ENCODE measurements at regions not wholly inside any gene's neighbourhood (a gene's known extent, or its start where the extent isn't known, plus 50 kb on each side); places are given as distances from the start of the nearest gene placed in this dataset.
A peak's percentile ranks its signal among the peaks of the same experiment; 100 is the strongest.

DNA sequence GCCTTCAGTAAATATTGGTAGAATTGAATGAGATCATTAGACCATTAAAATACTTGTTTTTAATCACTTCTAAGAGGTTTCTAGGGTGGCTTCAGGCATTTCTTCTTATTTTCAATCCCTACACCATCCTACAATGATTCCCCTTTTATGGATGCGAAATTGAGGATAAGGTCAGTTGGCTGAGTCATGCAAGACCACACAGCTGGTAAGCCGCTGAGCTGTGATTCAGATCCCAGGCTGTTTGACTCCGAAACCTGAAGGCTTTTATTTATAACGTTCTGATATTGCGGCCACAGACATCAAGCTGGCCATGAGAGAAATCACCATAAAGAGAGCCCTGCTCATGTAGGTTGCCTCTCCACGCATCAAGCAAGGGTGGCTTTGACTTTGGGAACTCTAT is 133.4 kb downstream of the VAPA start:
- DNase-seq (no peak), ATAC-seq (no peak)
- WGBS, result 89% methylated on average over 6 of the region's 6 CpGs
- Histone ChIP-seq H3K27ac (ENCODE audit: low read length) (no peak overlapping the region), H3K9me3 (ENCODE audit: control insufficient read depth, low read length) (peaks cover 2% of the 10 kb centered on the region), H3K4me3 (ENCODE audit: low read length) (no peak overlapping the region), H3K4me1 (ENCODE audit: control insufficient read depth, insufficient read depth, low read length) (no peaks in the 10 kb centered on the region), H3K27me3 (ENCODE audit: control insufficient read depth, insufficient read depth) (no peaks in the 10 kb centered on the region)
- intact Hi-C loops (cut with DNase I), result loop anchor here in 1 of 4 donors (10.0 kb wide), 1 partner anchor 338 kb away; no protein-coding TSS in a partner anchor

DNA sequence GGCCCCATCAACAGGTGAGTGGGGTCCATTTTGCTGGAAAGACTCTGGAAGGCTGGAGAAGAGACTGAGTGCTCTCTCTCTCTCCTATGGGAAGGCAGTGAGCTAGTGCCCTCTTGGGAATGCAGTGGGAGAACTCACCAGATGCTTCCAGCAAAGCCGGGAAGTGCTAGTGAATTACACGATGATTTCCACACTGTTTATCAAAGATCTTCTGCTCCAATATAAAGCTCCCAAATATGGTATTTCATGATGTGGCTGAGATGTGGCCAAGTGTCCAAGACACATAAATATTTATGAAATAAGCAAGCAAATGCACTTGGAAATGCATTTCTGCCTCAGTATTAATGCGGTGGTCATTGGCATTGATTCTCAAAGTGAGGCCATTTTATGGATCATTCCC is 135.9 kb downstream of the VAPA start:
- no peak overlapping the region for H3K4me3 ChIP-seq (ENCODE audit: low read length)
- H3K27ac ChIP-seq (ENCODE audit: low read length), result no peak overlapping the region
- 61% methylated on average over 3 of the region's 3 CpGs for WGBS
- no peaks in the 10 kb centered on the region for H3K9me3 ChIP-seq (ENCODE audit: control insufficient read depth, low read length)
- no peaks in the 10 kb centered on the region for H3K4me1 ChIP-seq (ENCODE audit: control insufficient read depth, insufficient read depth, low read length)
- intact Hi-C loops (cut with DNase I), result loop anchor here in 1 of 4 donors (10.0 kb wide), 1 partner anchor 335 kb away; no protein-coding TSS in a partner anchor
- ATAC-seq, result no peak
- DNase-seq, result no peak
- H3K27me3 ChIP-seq (ENCODE audit: control insufficient read depth, insufficient read depth), result no peaks in the 10 kb centered on the region

DNA sequence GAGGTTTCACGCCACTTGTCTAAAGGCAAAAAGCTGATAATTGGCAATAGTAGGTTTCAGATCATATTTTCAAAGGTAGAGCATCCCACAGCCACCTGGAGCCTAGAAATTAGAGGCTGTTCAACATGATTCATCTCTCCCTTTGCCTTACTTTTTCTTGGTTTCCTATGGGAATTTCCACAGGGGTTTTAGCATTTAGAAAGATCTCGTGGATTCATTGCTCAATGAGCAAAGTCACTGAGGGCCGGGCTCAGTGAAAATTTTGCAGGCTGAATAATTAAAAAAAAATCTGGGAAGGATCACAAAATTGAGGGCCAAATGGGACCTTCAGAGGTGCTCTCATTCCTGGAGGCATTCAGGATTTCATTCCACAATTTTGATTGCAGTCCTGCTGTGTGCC is 137.1 kb downstream of the VAPA start:
- H3K9me3 ChIP-seq (ENCODE audit: control insufficient read depth, low read length), result no peaks in the 10 kb centered on the region
- H3K4me3 ChIP-seq (ENCODE audit: low read length), result no peak overlapping the region
- no peak for ATAC-seq
- DNase-seq, result no peak
- peak overlapping the region; percentile 43 for H3K27ac ChIP-seq (ENCODE audit: low read length)
- H3K27me3 ChIP-seq (ENCODE audit: control insufficient read depth, insufficient read depth), result no peaks in the 10 kb centered on the region
- intact Hi-C loops (cut with DNase I), result no loop called here
- H3K4me1 ChIP-seq (ENCODE audit: control insufficient read depth, insufficient read depth, low read length), result no peaks in the 10 kb centered on the region
- 79% methylated on average over 3 of the region's 3 CpGs for WGBS

DNA sequence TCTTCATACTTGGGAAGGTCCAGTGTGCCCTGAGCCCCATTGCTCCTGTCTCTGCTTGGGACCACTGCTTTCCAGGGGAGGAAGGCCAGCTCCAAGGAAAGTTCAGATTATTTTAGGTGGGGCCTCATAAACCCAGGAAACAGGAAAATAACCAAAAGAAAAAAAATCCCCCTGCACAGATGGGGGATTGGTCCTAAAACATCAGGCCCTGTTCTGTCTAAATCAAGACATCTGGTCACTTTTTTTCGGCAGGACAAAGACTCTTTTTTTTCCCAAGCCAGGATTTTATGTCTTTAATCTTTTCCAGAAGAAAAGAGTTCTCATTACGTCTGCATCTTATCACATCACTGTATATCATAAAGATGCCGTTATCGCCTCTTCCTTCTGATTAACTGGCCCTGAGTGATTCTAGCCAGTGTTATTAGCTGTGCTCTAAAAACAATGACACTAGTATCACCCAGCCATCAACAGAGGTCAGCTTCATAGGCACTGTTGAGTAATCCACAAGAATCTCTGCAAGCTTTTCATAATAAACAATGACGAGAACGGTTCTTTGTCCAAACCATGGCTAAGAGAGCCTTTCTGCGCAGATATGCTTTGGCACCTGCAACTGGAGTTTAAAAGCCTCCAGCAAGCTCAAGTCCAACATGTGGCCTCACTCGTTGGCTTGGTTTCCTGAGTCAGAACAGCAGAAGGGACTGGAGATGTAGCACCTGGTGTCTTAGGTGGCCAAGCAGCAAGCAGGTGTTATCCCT is 138.2 kb downstream of the VAPA start:
- ATAC-seq (peak; percentile 89 to 91), DNase-seq (peak in 2 of 3 donors; percentile 73 to 85)
- no peak overlapping the region for H3K4me3 ChIP-seq (ENCODE audit: low read length)
- H3K4me1 ChIP-seq (ENCODE audit: control insufficient read depth, insufficient read depth, low read length), result no peaks in the 10 kb centered on the region
- WGBS, result 56% methylated on average over 8 of the region's 8 CpGs
- H3K27ac ChIP-seq (ENCODE audit: low read length), result peak overlapping the region; percentile 43
- no peaks in the 10 kb centered on the region for H3K9me3 ChIP-seq (ENCODE audit: control insufficient read depth, low read length)
- H3K27me3 ChIP-seq (ENCODE audit: control insufficient read depth, insufficient read depth), result no peaks in the 10 kb centered on the region
- intact Hi-C loops (cut with DNase I), result no loop called here

DNA sequence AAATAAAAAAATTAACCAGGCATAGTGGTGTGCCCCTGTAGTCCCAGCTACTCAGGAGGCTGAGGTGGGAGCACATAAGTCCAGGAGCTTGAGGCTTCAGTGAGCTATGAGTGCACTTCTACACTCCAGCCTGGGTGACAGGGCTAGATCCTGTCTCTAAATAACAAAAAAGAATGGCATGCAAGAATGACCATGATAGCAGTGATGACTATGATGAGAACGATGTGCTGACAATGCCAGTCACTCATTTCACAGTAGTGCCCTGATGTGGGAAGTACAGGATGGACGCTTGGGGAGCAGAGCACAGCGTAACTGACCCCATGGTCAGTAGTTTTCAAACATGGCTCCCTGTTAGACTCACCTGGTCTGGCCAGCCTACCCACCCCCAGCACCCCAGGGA is 139.1 kb downstream of the VAPA start:
- no peak overlapping the region for H3K4me3 ChIP-seq (ENCODE audit: low read length)
- 96% methylated on average over 3 of the region's 3 CpGs for WGBS
- ATAC-seq (no peak), DNase-seq (no peak)
- H3K4me1 ChIP-seq (ENCODE audit: control insufficient read depth, insufficient read depth, low read length), result no peaks in the 10 kb centered on the region
- H3K27me3 ChIP-seq (ENCODE audit: control insufficient read depth, insufficient read depth), result no peaks in the 10 kb centered on the region
- no peaks in the 10 kb centered on the region for H3K9me3 ChIP-seq (ENCODE audit: control insufficient read depth, low read length)
- no peak overlapping the region for H3K27ac ChIP-seq (ENCODE audit: low read length)
- intact Hi-C loops (cut with DNase I), result no loop called here

DNA sequence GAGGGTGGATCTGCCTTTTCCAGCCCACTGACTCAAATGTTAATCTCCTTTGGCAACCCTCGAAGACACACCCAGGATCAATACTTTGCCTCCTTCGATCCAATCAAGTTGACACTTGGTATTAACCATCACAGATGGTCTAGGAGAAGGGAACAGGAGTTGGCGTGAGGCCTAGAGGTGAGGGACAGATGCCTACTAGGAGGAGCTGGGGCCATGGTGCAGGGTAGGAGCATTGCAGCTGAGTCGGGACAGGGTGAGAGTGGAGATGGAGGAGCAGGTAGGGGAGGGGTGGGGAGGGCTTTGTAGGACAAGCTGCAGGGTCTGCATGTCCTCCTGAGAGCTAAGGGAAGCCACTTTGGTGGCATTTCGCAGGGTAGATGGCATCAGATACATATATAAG is 140.0 kb downstream of the VAPA start:
- no peaks in the 10 kb centered on the region for H3K4me1 ChIP-seq (ENCODE audit: control insufficient read depth, insufficient read depth, low read length)
- WGBS, result 96% methylated on average over 5 of the region's 5 CpGs
- ATAC-seq (no peak), DNase-seq (no peak)
- no peaks in the 10 kb centered on the region for H3K27me3 ChIP-seq (ENCODE audit: control insufficient read depth, insufficient read depth)
- H3K27ac ChIP-seq (ENCODE audit: low read length), result no peak overlapping the region
- intact Hi-C loops (cut with DNase I), result no loop called here
- no peak overlapping the region for H3K4me3 ChIP-seq (ENCODE audit: low read length)
- H3K9me3 ChIP-seq (ENCODE audit: control insufficient read depth, low read length), result no peaks in the 10 kb centered on the region

DNA sequence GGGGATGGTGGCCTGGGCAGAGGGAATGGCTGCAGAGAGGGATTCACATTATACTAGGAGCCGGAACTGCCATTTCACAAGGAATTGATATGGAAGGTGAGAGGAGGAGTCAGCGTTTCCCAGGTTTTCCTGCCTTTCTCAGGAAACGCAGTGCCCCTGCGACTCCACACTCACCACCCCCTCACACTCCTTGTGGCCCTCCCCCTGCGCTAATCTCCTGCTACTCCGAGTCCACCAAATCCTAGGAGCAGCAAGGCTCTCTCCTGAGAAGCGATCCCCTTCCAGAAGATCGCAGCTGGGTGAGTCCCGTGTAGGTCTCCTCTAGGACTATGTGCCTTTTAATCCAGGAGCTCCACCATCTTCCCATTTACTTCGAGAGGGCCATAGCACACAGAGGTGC is 140.6 kb downstream of the VAPA start:
- H3K4me3 ChIP-seq (ENCODE audit: low read length), result no peak overlapping the region
- no peaks in the 10 kb centered on the region for H3K4me1 ChIP-seq (ENCODE audit: control insufficient read depth, insufficient read depth, low read length)

DNA sequence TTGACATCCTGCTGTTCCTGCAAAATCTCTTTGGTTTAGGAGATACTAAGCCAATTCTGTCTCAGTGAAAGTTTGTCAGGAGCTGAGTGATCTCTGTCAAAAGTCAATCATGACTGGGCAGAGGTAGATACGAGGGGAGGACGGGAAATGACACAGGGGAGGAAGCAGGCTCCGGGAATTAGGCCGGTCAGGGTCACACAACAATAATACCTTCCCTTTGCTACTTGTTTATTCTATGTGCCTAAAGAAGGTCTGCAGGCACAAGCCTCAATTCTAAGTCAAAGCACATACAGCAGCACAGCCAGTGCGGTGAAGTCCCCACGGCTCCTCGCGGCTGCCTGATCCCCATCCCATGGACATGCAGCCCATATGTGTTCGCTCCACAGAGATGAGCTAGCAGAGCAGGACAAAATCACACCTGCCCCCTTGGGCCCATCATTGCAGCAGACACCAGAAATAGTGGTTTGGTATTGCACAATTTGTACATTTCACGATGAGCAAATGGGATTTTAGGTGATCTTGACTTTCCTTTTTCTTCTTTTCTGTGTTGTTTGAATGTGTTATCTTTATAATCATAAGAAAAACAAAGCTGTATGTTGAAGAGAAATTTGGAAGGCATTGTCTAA is 141.4 kb downstream of the VAPA start:
- Histone ChIP-seq H3K4me3 (ENCODE audit: low read length) (no peak overlapping the region), H3K27me3 (ENCODE audit: control insufficient read depth, insufficient read depth) (no peaks in the 10 kb centered on the region), H3K27ac (ENCODE audit: low read length) (no peak overlapping the region), H3K4me1 (ENCODE audit: control insufficient read depth, insufficient read depth, low read length) (no peaks in the 10 kb centered on the region), H3K9me3 (ENCODE audit: control insufficient read depth, low read length) (no peaks in the 10 kb centered on the region)
- no peak for DNase-seq
- intact Hi-C loops (cut with DNase I), result no loop called here
- ATAC-seq, result no peak
- 79% methylated on average over 10 of the region's 10 CpGs for WGBS

More for the DNA sequence above, 140.6 kb downstream of the VAPA start:
- Histone ChIP-seq H3K27ac (ENCODE audit: low read length) (no peak overlapping the region), H3K27me3 (ENCODE audit: control insufficient read depth, insufficient read depth) (no peaks in the 10 kb centered on the region), H3K9me3 (ENCODE audit: control insufficient read depth, low read length) (no peaks in the 10 kb centered on the region)
- 94% methylated on average over 10 of the region's 10 CpGs for WGBS
- ATAC-seq (no peak), DNase-seq (no peak)
- intact Hi-C loops (cut with DNase I), result no loop called here

DNA sequence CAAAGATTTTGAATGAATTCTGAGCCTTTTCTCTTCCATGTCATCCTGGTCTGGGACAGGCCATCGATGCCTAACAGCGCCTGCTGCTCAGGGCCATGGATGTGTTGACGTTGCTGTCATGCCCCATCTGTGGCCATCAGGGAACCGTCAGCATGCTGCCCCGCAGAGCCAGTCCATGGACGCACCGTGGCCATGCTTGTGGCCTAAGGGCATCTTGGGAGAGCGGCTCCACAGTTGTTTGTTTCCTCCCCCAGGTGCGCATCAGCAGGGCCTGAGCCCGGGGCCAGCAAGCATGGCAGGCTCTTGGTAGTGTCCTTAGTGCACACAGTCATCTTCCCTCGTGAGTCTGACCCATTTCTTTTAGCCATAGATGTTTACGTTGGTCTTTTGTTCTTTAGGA is 142.7 kb downstream of the VAPA start:
- ATAC-seq (no peak), DNase-seq (no peak)
- Histone ChIP-seq H3K9me3 (ENCODE audit: control insufficient read depth, low read length) (no peaks in the 10 kb centered on the region), H3K4me3 (ENCODE audit: low read length) (no peak overlapping the region), H3K27me3 (ENCODE audit: control insufficient read depth, insufficient read depth) (no peaks in the 10 kb centered on the region), H3K27ac (ENCODE audit: low read length) (no peak overlapping the region), H3K4me1 (ENCODE audit: control insufficient read depth, insufficient read depth, low read length) (peaks cover 2% of the 10 kb centered on the region)
- intact Hi-C loops (cut with DNase I), result no loop called here
- WGBS, result 97% methylated on average over 12 of the region's 12 CpGs

DNA sequence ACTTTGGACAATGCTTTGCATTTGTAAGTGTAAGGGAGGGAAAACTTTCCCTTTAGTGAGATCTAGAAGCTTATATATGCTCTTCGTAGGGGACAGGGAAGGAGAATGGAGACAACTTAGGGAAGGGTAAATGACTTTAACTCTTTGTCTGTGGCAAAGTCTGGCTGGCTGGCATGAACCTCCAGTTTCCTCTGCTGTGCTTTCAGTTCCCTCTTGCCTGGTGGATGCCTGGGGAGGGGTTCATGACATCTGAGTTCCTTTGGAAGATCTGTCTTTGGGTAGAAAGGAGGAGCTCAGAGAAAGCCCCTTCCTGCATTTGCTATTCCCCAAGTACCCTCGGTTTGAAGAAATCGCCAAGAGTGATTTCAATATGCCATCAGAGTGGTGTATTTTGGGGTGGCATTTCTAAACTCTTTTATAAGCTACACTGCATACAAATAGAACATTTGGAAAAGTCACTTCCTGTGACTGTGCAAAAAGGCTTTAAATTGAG is 143.6 kb downstream of the VAPA start:
- Histone ChIP-seq H3K9me3 (ENCODE audit: control insufficient read depth, low read length) (no peaks in the 10 kb centered on the region), H3K4me3 (ENCODE audit: low read length) (no peak overlapping the region), H3K27ac (ENCODE audit: low read length) (no peak overlapping the region), H3K4me1 (ENCODE audit: control insufficient read depth, insufficient read depth, low read length) (peaks cover 2% of the 10 kb centered on the region), H3K27me3 (ENCODE audit: control insufficient read depth, insufficient read depth) (no peaks in the 10 kb centered on the region)
- DNase-seq (no peak), ATAC-seq (no peak)
- WGBS, result 72% methylated on average over 3 of the region's 3 CpGs
- intact Hi-C loops (cut with DNase I), result no loop called here

DNA sequence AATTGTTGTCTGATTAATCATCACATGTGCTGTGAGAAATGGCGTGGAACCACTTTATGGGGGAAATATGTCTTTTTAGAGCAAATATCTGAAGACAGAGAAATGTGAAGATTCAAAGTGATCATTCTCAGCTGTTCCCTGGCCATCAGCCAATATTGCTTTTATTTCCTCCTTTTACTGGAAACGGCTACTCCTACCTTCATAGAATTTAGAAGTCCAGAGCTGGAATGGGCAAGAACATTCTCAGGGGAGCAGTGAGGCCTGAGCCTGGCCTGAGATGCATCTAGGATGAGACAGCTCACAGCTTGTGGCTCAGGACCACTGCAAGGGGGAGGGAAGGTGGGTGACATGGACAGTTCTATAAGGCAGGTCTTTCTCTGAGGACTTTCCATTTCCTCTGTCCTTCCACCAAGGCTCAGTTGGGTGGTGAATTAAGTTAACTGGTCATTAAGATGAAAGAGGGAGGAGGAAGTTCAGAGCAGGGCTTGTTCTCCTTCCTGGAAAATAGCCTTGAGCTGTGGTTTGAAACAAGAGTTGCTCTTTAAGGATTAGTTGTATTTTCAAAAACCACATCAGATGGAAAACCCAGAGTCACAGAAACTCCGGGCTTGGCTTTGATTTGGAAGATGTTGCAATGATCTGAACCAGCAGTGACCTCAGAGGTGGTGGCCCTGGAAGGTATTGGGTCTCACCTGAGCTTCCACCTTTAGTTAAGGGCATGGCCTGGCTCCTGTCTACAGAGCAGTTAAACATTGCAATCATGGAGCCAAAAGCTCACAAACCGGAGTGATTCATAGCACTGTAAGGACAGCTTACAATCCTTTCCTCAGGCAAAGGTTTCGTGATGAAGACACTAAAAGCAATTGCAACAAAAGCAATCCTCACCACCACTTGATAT is 144.3 kb downstream of the VAPA start:
- DNase-seq (no peak), ATAC-seq (peak in 1 of 2 donors; percentile 4)
- Histone ChIP-seq H3K27ac (ENCODE audit: low read length) (peak overlapping the region; percentile 45), H3K4me3 (ENCODE audit: low read length) (no peak overlapping the region), H3K4me1 (ENCODE audit: control insufficient read depth, insufficient read depth, low read length) (peaks cover 2% of the 10 kb centered on the region), H3K27me3 (ENCODE audit: control insufficient read depth, insufficient read depth) (no peaks in the 10 kb centered on the region), H3K9me3 (ENCODE audit: control insufficient read depth, low read length) (no peaks in the 10 kb centered on the region)
- intact Hi-C loops (cut with DNase I), result no loop called here
- WGBS, result 65% methylated on average over 5 of the region's 5 CpGs

All from right cardiac atrium (tissue), 5 donors.